ENCODE measurements at regions not wholly inside any gene's neighbourhood (a gene's known extent, or its start where the extent isn't known, plus 50 kb on each side); places are given as distances from the start of the nearest gene placed in this dataset.

- TF ChIP-seq BACH1 (IDR thresholded peaks at IDR 0.05; ENCODE audit: borderline replicate concordance) = peak; percentile 85
These were observed 120.1 kb upstream of the CCND2 start (continued) for GRCh38 chr12:4153343-4153892.

GRCh38 chr12:4152145-4152795, 121.3 kb upstream of the CCND2 start:
- Histone ChIP-seq H3K79me2 (ENCODE audit: control insufficient read depth, insufficient read depth, low read length) (no peaks in the 10 kb centered on the region; the same call in 1 of the 2 replicates), H3K4me2 (ENCODE audit: control insufficient read depth, insufficient read depth) (peak overlapping the region; percentile 53), H3K9ac (ENCODE audit: control insufficient read depth, insufficient read depth, low read length) (peak overlapping the region; percentile 49), H3K4me1 (ENCODE audit: control insufficient read depth, insufficient read depth, low read length) (peaks cover 76% of the 10 kb centered on the region), H3K9me3 (replicated peaks; ENCODE audit: control insufficient read depth, insufficient read depth, low read length) (no peaks in the 10 kb centered on the region; the same call in 2 of the 3 replicates), H3K27ac (ENCODE audit: control insufficient read depth, insufficient read depth) (peak overlapping the region; percentile 92), H3K36me3 (ENCODE audit: control insufficient read depth in 2 of 2, insufficient read depth in 2 of 2, low read length in 1 of 2) (no peaks in the 10 kb centered on the region), H2AFZ (ENCODE audit: control insufficient read depth, low read depth, low read length) (peak overlapping the region; percentile 66), H3K4me3 (no peak overlapping the region), H3K27me3 (replicated peaks in 1 of 2; ENCODE audit: control insufficient read depth in 2 of 2, insufficient read depth in 2 of 2, low read length in 1 of 2) (no peaks in the 10 kb centered on the region), H4K20me1 (ENCODE audit: control insufficient read depth, insufficient read depth) (no peaks in the 10 kb centered on the region)
- RAD21 ChIA-PET (ENCODE audit: unreplicated experiment) = interaction anchor here (0.8 to 6.4 kb wide), 14 partner anchors 10 to 161 kb away, joined by 3 to 69 read pairs (median 7); partner anchors contain the start of gene CCND2
- intact Hi-C loops (cut with micrococcal nuclease; ENCODE audit: unreplicated experiment) (loop anchor here (2.0 kb wide), 4 partner anchors 15 to 121 kb away; partner anchors contain the start of gene CCND2), in situ Hi-C loops (cut with MboI) (no loop called here)
- DNase-seq (ENCODE audit: low read depth, low spot score) (no peak), FAIRE-seq (no peak), ATAC-seq (peak; percentile 35)
- SMC1A ChIA-PET (ENCODE audit: uncharacterized antibody, unreplicated experiment) = interaction anchor here (0.6 to 19.0 kb wide), 19 partner anchors 9 to 121 kb away, joined by 3 to 344 read pairs (median 8); partner anchors contain the start of gene CCND2
- WGBS (ENCODE audit: insufficient coverage, insufficient replicate concordance, low lambda C conversion rate, missing lambda C conversion rate) = 23% methylated on average over 7 of the region's 7 CpGs
- CTCF ChIA-PET = interaction anchor here (0.5 to 6.0 kb wide), 8 partner anchors 9 to 124 kb away, joined by 3 to 35 read pairs (median 11); no protein-coding TSS in a partner anchor
- POLR2A ChIA-PET = interaction anchor here (0.6 to 7.8 kb wide), 12 partner anchors 8 to 120 kb away, joined by 3 to 84 read pairs (median 6); partner anchors contain the start of gene CCND2
- BruUV-seq (replicated peaks) = no TSS peak
- TF ChIP-seq JUNB (IDR thresholded peaks at IDR 0.05) (no peak), EP300 (IDR thresholded peaks at IDR 0.05; ENCODE audit: borderline replicate concordance in 1 of 2, control insufficient read depth in 1 of 2, low read depth in 2 of 2, low read length in 2 of 2) (0 out of 4 replicates have a peak, but pooled peaks have one; percentile 9 to 23), TCF12 (IDR thresholded peaks at IDR 0.05; ENCODE audit: low read depth, low read length) (no peak), STAT1 (conservative IDR thresholded peaks at IDR 0.05) (no peak), IRF4 (IDR thresholded peaks at IDR 0.05; ENCODE audit: low read depth, low read length) (no peak), CREB1 (IDR thresholded peaks at IDR 0.05; ENCODE audit: low read depth) (no peak), BRCA1 (IDR thresholded peaks at IDR 0.05; ENCODE audit: low read depth, low read length) (no peak), CUX1 (IDR thresholded peaks at IDR 0.05; ENCODE audit: insufficient replicate concordance, low read depth, low read length) (no peak), ELK1 (IDR thresholded peaks at IDR 0.05; ENCODE audit: low read depth, low read length) (no peak)
- TF ChIP-seq, protein P1, sequence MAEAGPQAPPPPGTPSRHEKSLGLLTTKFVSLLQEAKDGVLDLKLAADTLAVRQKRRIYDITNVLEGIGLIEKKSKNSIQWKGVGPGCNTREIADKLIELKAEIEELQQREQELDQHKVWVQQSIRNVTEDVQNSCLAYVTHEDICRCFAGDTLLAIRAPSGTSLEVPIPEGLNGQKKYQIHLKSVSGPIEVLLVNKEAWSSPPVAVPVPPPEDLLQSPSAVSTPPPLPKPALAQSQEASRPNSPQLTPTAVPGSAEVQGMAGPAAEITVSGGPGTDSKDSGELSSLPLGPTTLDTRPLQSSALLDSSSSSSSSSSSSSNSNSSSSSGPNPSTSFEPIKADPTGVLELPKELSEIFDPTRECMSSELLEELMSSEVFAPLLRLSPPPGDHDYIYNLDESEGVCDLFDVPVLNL (IDR thresholded peaks at IDR 0.05; ENCODE audit: low read depth, low read length) = no peak
- TF ChIP-seq, protein P2, sequence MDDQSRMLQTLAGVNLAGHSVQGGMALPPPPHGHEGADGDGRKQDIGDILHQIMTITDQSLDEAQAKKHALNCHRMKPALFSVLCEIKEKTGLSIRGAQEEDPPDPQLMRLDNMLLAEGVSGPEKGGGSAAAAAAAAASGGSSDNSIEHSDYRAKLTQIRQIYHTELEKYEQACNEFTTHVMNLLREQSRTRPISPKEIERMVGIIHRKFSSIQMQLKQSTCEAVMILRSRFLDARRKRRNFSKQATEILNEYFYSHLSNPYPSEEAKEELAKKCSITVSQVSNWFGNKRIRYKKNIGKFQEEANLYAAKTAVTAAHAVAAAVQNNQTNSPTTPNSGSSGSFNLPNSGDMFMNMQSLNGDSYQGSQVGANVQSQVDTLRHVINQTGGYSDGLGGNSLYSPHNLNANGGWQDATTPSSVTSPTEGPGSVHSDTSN (IDR thresholded peaks at IDR 0.05; ENCODE audit: insufficient replicate concordance, low read depth, low read length) = no peak
